T-helper 1 cell treated with Interleukin-12 subunit alpha and Interleukin-12 subunit beta and Interleukin-4 antibody, amounts not matched to agents 30 ng/mL and 1 ng/mL, for 36 hours (primary cell): ENCODE measurements at regions not wholly inside any gene's neighbourhood (a gene's known extent, or its start where the extent isn't known, plus 50 kb on each side); places are given as distances from the start of the nearest gene placed in this dataset.
"Not testable (repeated sequence)": the region's sequence is repeated elsewhere in the genome, so short reads cannot be mapped to it uniquely, and the experiment has no call there.

Experiments
- intact Hi-C: fragments of 100-400 bp; cut with micrococcal nuclease; formaldehyde crosslinking; loops from one replicate; pipeline ENCODE4 v1.15.1; 2024

GRCh38 chr2:138949517-138949916, 169.3 kb upstream of the NXPH2 start:
- intact Hi-C loops = no loop called here

GRCh38 chr2:138948070-138948539, 167.9 kb upstream of the NXPH2 start:
- intact Hi-C loops = no loop called here

GRCh38 chr2:138943470-138943869, 163.3 kb upstream of the NXPH2 start:
- intact Hi-C loops = no loop called here

GRCh38 chr2:138942466-138942865, 162.3 kb upstream of the NXPH2 start:
- intact Hi-C loops = no loop called here

DNA sequence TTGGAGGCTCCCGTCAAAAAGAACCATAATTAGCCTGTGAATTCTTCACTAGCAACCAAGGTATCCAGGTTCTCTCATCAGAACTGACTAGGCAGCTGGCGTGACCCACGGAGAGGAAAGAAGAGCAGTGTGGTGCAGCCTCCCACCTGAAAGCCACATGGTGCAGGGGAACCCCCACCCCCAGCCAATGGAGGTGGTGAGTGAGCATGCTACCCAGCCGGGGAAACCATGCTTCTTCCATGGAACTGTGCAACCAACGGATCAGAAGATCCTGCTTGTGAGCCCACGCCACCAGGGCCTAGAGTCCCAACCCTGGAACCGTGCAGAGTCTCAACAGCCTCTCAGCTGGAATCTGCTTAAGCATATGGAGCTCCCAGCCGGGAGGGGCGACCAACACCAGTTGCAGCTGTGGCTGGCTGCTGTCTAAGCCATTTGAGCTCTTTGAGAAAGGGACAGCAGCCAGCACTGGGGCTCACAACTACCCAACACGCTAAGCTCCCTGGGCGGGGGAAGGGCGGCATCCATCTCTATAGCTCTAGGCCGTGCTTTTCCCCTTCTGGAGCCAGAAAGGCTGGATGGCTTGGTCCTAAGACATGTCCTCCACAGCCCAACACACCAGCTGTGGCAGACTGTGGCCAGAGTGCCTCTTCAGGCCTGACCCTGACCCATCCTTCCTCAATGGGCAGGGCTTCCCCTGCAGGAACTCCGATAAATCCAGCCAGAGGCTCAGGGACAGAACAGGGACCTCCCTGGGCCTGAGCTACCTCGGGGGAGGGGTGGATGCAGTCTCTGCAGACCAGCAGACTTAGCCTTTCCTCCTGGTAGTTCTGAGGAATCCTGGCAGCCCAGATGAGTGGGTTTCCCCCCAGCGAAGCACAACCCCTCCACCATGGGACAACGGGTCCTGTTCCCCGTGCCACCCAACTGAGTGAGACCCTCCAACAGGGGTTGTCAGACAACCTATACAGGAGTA, 151.4 kb upstream of the NXPH2 start:
- intact Hi-C loops = no loop called here

- intact Hi-C loops = no loop called here
Observed at GRCh38 chr2:138930571-138930970, 150.4 kb upstream of the NXPH2 start.

GRCh38 chr2:138928374-138929021, 148.3 kb upstream of the NXPH2 start:
- intact Hi-C loops = no loop called here

DNA sequence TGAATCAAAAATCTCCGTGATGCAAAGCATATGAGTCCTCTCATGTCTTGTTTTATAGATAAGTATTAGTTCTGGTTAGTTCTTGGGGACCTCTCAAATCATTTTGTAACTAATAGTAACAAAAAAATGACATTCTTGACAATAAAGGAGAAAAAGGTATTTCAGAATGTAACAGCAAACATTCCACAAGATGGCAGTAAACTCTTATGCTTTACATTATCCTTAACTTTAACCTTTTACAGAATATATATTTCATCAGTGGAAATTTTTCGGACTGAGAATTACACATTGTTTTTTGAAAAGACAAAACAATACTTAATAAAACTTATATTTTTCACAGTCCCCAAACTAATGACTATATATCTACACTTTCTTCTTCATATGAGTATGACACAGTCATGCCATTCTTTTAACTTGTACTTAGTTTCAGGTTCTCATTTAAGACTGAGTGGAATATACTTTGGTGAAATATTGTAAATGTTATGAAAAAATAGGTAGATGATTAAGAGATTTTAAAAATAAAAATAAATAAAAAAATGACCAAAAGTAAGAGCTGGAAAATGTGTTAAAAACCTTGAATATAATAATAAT, 142.9 kb upstream of the NXPH2 start:
- intact Hi-C loops = no loop called here

- intact Hi-C loops = no loop called here
Observed at GRCh38 chr2:138919120-138919747, 139.0 kb upstream of the NXPH2 start.

DNA sequence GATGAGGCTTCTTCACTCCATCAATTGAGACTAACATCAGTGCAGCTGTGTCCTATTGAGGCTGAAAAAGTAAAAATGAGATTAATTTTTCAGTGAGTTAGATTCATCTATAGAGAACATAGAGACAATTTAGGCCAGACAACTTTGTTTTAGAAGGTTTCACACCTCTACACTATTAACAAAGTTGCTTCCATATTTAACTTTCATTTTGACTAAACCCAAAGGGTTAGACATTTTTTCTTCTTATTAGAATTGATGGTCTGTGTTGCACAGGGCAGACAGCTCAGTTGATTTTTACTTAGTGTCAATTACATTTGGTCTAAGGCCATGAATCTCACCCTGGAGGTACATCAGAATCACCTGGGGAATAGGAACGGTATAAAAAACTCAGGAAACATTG, 130.2 kb upstream of the NXPH2 start:
- intact Hi-C loops = no loop called here

DNA sequence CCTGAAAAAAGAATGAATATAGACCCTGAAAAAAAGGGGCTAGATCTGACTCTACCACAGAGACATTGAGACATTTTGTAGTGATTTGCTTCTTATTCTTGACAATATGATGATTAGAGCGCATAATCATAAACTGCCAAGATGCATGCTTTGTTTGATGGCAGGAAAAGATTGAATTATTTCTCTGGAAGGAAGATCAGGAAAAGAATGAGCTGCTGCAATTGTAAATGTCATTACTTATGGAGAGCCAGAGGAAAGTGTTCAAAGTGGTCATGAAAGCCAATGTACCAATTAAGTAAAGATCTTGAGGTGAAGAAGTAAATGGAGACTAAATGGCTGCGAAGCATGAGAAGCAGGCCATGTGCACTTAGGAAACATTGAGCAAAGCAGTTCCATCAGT, 126.4 kb upstream of the NXPH2 start:
- intact Hi-C loops = no loop called here

GRCh38 chr2:138902239-138902871, 122.2 kb upstream of the NXPH2 start:
- intact Hi-C loops = no loop called here

GRCh38 chr2:138901530-138901929, 121.3 kb upstream of the NXPH2 start:
- intact Hi-C loops = no loop called here

GRCh38 chr2:138898855-138899254, 118.7 kb upstream of the NXPH2 start:
- intact Hi-C loops = no loop called here

- intact Hi-C loops = no loop called here
Observed at GRCh38 chr2:138897274-138897673, 117.1 kb upstream of the NXPH2 start.

DNA sequence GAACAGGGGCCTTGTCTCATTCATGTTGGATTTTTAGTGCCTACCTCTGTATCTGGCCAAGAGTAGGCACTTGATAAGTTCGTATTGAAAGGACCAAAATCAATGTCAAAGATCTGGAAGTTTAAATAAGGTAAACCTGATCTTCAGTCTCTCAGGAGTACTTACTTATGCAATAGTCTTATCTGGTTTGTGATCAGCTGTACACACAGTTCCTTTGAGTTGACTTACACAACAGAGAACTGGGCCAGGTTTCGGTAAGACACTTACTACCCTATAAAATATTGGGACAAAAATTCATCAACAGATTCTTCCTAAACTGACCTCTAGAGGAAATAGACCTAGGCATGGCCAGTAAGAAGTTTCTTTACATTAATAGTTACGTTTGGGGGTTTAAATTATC, 113.6 kb upstream of the NXPH2 start:
- intact Hi-C loops = no loop called here

DNA sequence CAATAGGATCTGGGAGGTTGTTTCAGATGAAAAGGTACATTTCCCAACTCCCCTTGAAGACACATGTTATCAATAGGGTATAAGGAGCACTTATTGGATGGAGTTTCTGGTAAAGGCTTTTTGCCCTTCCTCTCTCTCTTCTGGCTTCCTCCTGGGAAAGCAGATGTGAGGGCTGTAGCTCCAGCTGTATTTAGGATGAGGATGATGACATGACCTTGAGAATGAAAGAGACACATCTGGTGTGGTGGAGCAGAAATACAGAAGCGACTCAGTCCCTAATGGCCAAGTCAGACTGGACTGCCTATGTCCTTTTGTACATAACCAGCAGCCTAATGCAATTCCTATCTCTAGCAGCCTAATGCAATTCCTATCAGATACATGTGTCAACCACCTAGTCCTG, 100.9 kb upstream of the NXPH2 start:
- intact Hi-C loops = no loop called here

DNA sequence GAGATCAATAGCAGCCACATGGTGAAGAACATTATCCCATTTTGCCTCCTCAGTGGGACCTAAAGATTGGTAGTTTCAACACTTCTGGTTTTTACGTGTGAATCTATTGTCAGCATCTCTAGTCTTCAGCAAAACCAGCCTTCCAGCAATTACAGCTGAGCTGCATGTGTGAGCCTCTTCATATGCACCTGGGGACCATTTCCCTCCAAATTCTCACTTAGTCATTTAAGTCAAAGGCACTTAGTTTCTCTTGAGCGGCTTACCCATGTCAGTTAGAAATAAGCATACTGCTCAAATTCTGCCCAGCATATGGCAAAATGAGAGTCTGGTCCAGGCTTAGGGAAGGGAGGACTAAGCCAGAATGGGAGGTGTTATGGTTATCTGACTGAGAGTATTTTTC, 99.7 kb upstream of the NXPH2 start:
- intact Hi-C loops = no loop called here

GRCh38 chr2:138877421-138877820, 97.2 kb upstream of the NXPH2 start:
- intact Hi-C loops = no loop called here

DNA sequence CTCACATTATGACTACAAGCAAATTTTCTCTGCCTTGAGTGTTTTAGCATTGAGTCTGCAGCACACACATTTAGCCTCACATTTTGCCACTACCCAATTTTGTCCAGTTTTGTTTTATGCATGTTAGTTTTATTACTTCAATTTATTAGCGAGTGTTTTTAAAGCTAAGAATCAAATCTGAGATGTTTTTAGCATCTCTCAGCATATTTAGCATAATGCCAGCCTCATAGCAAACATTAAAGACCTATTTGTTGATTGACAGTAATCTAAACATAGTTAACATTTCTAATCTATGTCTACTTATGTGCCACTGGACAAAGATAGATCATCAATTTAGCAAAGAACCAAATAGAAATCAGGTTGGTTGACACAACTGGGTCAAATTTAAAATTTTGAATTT, 94.1 kb upstream of the NXPH2 start:
- intact Hi-C loops = no loop called here

DNA sequence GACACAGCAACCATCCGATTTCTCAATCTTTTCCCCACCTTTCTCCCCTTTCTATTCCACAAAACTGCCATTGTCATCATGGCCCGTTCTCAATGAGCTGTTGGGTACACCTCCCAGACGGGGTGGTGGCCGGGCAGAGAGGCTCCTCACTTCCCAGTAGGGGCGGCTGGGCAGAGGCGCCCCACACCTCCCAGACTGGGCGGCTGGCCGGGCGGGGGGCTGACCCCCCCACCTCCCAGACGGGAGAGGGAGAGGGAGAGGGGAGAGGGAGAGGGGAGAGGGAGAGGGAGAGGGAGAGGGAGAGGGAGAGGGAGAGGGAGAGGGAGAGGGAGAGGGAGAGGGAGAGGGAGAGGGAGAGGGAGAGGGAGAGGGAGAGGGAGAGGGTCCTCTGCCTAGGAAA, 91.9 kb upstream of the NXPH2 start:
- intact Hi-C loops = not testable (repeated sequence)
